Superior temporal gyrus (tissue), 1 donor: ENCODE measurements at regions not wholly inside any gene's neighbourhood (a gene's known extent, or its start where the extent isn't known, plus 50 kb on each side); places are given as distances from the start of the nearest gene placed in this dataset.
"Not testable (repeated sequence)": the region's sequence is repeated elsewhere in the genome, so short reads cannot be mapped to it uniquely, and the experiment has no call there.

Source experiments
- DNase-seq: peaks from one replicate; pipeline ENCODE4 v3.0.0-alpha.2; 2016; ENCODE audit errors: extremely low spot score

DNA sequence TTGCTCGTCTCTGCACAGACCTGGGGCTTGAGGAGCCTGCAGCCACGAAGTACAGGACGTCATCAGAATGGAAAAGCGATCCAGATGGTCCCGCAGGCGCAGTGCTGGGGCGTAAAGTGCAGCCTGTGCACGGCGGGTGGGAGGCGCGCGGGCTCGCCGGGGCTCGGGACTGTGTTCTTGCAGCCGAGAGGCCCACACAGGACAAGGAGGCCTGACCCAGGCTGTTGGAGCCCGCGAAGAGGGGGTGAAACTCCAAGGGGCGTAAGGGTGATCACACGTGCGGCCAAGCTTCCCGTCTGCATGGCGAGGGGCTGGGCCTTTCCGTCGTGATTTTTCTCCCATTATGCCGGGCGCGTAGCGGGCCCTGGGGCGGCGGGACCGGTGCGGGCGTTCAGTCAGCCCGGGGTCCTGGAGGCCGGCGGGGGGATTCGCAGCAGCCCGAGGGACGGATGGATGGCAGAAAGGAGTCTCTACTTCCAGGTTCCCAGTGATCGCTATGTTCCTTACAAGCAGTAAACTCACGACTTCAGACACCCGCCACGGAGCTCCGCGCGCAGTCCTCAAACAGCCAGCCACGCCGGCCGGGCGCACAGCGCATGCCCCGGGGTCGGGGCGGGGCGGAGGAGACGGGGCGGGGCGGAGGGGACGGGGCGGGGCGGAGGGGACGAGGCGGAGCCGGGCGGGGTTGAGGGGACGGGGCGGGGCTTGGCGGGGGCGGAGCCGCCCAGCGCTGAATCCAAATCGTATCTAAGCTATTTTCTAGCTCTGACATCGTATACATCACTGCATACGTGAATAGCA, 141.0 kb upstream of the KCNJ18 start:
- DNase-seq: peak; percentile 79

DNA sequence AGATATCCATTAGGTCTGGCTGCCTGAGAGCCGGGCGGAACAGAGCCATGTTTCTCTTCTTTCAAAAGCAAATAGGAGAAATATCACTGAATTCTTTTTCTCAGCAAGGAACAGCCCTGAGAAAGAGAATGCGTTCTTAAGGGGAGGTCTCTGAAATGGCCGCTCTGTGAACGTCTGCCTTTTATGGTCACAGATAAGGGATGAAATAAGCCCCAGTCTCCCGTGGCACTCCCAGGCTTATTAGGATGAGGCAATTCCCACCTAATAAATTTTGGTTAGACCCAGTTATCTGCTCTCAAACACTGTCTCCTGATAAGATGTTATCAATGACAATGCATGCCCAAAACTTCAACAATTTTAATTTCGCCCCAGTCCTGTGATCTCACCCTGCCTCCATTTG, 133.4 kb upstream of the KCNJ18 start:
- DNase-seq: not testable (repeated sequence)

DNA sequence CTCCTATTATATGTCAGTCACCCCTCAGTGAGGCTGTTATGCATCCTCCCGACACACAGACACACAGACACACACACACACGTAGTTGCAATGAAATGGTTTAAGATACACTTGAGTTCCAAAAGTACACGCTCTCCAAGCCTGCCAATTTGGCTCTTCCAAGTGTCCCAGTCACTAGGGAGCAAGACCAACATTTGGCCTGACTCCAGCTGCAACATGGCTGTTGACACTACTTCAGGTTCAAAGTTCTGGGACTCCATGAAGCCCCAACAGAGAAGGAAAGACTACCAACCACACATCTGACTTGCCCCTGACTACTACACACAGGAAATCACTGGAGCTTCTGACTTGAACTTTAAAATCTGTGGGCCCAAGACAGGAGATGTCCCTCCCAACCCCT, 128.1 kb upstream of the KCNJ18 start:
- no peak for DNase-seq

DNA sequence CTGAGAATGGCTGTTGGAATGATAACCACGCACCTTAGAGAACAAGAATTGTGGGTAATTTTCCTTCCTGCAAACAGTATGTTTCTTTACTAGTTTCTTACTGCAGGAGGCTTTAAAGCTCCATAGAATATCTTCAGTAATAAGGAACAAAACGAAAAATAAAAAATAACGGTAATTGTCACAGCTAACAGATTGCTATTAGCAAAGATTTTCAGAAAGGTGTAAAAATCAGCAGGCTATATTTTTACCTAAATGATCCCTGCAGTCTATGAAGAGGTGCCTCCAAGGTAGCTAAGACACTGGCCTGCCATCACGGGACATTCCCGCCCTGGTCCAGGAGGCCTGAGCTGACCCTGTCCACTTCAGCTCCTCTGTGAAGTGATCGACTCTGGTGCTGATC, 127.6 kb upstream of the KCNJ18 start:
- DNase-seq: not testable (repeated sequence)

DNA sequence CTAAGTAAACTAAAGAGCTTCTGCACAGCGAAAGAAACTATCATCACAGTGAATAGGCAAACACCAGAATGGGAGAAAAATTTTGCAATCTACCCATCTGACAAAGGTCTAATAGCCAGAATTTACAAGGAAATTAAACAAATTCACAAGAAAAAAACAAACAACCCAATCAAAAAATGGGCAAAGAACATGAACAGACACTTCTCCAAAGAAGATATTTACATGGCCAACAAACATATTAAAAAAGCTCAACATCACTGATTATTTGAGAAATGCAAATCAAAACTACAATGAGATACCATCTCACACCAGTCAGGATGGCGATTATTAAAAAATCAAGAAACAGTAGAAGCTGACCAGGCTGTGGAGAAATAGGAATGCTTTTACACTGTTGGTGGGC, 121.9 kb upstream of the KCNJ18 start:
- not testable (repeated sequence) for DNase-seq

DNA sequence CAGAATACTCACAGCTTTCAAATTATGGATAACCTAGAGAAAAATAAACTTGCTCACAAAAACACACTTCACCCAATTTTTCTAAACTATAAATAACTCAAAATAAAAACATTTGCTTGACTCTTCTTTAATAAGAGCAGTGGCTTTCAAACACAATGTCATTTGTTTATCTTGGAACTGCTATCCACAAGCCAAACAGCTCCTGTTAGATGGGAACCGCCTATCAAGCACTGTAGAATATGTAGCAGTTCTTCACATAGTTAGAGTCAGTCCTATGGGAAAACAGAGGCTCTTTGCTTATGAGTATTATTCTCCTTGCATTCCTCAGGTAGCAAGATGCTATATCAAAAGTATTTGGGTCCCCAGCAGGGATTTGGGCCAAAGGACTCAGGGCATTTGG, 120.2 kb upstream of the KCNJ18 start:
- DNase-seq: not testable (repeated sequence)

DNA sequence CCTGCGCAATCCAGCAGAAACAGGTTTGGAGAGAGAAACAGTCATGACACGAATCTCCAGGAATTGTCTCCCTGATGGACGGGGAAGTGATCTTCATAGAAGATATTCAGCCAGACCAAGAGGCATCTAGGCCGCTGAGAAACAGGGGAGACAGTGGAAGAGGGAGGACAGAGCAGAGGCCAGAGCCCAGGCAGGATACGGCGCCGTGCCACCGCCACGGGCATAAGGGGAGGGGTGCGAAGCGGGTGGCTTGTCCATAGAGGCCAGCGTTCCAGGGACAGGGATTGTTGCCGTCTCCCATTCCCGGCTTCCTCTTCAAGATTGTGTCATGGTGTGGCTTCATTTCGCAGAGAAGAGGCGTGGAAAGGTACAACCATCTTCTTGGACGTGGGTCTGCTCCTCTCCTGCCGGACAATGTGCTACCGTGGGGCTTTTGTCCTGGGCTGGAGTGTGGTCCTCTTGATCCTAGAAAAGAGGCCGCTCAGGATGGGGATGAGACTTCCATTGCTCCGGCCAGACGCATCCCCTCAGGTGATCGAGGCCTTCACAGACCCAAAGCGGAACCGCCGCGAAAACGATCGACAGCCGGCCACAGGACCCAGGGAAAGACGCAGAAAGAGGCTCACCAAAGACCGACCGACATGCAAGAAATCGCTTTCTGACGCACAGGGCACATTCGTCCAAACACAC, 118.9 kb upstream of the KCNJ18 start:
- DNase-seq: not testable (repeated sequence)

DNA sequence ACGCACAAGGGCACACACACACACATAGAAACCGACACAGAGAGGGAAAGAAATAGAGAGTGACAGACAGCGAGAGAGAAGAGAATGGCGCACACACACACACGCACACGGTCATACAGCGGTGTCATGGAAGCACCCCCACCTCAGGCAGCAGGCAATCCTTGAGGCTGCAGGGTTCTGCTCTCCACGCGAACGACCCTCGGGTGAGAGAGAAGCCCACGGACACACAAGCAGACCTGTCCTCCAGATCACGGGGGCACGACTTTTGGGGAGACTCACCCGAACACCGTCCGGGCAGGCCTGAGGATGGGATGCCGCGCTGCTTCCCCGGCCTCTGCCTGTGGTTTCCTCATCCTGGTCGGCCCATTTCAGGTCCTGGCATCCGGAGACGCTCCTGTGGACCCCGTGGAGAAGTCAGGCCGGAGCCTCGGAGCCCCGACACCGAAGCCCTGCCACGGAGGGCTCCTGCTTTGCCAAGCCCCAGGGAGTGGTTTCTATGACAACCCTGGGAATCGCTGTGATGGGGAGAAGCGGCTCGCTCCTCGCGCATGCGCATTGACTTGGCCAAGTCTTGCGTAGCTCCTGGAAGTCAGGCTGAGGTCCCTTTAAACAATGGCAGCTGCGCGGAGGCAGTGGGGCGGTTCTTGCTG, 118.2 kb upstream of the KCNJ18 start:
- peak; percentile 70 for DNase-seq

DNA sequence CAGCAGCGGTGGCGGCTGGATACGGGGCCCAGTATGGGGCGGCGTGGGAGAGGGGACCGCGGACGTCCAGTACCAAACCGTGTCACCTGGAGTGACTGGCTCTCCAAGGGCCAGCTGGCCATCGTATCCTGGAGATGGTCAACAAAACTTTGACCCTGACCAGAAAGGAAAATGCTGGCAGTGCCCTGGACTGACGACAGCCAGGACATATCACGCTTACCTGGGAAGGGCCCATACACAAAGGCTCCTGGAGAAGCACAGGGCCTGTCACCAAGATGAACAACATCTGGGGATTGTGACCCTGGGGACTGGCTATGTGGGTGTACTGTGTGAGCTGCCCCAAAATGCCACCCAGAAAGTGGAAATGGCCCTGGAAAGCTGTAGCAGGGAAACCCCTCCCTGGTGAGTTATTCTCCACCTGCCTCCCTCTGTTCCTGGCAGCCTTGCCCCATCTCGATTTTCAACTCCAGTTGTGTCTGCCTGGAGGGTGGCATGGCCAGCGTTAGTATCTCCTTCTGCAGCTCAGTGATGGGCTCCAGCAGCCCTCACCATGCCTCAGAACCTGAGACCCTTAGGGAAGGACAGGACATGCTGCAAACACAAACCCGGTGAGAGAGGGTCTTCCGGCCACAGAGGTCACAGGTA, 117.6 kb upstream of the KCNJ18 start:
- not testable (repeated sequence) for DNase-seq

DNA sequence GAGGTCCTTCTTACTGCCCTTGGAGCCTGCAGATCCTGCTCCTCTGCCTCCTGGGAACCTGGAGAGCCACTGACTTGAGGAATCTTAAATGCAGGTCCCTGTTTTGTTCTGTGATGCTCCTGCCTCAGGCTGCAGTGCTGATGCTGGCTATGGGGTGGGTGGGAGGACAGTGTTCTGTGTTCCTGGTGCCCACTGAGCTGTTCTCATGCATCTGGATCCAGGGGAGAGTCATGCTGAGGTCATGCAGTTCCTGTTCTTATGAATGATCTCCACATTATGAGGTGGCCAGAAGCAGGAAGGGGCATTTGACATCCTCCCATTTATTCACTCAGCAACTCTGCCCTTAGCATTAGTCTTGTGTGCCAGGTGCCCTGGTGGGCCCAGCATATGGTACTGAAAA, 113.5 kb upstream of the KCNJ18 start:
- DNase-seq: not testable (repeated sequence)

DNA sequence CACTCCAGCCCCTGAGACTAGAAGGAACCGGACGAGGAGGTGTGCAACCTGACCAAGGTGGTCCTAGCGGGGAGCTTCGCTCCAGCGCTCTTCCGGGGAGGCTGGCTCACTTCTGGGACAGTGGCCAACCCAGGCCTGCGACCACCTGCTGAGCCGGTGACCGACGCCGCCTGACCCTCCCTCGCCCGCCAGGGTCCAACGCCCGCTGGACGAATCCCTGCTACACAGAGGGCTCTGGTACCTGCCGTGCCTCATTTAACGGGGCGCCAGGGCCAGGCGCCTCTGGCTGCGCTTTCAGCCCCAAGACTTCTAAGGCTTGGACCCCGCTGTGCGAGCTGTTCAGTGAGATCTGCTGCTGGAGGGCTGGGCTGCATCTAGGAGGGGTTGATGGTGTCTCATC, 99.5 kb upstream of the KCNJ18 start:
- DNase-seq: no peak

DNA sequence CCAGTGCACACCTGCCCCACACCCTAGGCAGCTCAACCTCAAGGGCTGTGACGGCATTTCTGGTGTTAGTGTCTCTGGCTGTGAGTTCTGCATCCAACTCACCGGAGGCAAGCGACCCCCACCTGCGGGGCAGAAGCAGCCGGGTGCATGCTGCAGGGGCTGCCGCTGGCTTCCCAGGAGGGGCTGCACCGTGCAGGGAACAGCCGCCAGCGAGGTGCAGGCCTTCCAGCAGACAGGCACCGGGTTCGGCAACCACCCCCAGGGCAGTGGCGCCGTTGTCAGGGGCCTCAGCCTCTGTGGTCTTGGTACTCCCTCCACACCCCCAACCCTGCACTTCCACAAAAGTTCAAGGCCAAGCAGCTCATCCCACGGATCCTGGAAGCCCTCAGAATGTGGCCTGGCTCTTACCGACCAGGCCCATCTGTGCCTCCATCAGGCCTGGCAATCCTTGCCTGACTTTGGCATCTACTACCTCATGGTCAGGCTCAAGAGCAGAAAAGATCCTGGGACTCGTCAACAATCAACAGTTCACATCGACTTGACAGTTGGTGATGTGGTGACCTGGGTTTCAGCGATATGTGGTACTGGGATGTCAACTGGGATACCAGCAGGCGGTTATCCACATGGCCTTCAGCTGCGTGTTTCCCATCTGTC, 98.7 kb upstream of the KCNJ18 start:
- DNase-seq: not testable (repeated sequence)

DNA sequence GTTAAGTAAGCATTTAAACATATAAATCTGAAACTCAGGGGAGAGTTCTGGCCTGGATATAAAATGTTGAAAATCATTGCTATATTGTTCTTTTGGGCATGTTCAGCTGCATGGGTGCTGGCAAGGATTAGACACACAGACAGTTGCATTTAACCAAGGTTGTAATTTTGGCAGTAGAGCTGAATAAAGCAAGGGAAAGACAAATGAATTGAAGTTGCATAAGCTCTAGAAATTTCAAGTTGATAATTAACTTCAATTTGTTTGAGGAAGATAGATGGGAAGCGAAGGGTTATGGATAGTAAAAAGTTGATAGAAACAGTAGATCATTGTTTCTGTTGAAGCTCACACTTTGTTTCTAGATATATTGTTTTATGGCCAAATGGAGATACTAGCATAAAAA, 97.2 kb upstream of the KCNJ18 start:
- no peak for DNase-seq

DNA sequence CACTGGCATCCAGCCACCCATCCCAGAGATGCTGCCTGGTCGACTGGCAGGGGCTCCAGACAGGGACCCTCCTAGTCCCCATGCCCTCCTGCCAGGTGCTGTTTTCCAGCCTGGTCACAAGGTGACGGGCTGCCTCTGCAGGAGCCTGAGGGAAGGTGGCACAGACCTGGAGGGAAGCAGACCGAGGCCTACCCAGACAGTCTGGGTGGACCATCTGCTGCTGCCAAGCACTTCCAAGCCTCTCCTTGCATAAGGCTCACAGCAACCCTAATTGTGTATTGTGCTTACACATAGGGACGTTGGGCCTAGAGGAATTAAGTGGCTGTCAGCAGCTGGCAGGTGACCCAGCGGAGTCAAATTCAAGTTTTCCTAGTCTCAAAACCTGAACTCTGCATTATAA, 90.1 kb upstream of the KCNJ18 start:
- no peak for DNase-seq

DNA sequence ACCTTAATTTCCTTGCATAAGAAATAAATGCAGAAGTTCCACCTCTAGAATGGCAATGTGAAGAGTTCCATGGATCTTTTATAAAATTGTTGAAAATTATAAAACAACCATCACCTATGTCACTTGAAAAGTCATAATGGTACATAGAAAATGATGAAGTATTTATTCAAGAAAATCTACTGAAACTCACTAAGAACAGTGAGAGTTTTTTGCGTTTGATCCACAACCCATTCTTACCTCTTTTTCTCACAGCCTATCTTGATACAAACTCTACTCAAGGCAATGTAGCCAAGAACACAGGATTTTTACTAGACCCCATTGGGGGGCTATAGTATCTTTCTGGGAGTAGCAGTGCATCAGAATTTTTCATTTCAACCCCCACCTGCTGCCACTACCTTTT, 89.0 kb upstream of the KCNJ18 start:
- DNase-seq: not testable (repeated sequence)

DNA sequence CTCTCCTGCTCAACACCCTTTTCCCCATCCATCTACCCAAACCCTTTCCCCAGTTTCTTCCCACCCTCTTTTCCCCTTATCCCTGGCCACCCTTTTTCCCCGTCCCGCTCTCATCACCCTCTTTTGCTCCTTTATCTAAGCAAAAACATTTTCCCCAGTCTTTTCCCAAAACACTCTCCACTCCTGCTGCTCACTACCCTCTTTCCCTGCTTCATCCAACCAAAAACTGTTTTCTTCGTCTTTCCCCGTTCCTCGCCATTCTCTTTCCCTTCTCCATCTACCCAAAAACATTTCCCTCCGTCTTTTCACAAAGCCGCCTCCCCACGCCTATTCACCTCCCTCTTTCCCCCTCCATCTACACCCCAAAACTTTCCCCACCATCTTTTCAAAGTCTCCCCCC, 80.9 kb upstream of the KCNJ18 start:
- DNase-seq: not testable (repeated sequence)

DNA sequence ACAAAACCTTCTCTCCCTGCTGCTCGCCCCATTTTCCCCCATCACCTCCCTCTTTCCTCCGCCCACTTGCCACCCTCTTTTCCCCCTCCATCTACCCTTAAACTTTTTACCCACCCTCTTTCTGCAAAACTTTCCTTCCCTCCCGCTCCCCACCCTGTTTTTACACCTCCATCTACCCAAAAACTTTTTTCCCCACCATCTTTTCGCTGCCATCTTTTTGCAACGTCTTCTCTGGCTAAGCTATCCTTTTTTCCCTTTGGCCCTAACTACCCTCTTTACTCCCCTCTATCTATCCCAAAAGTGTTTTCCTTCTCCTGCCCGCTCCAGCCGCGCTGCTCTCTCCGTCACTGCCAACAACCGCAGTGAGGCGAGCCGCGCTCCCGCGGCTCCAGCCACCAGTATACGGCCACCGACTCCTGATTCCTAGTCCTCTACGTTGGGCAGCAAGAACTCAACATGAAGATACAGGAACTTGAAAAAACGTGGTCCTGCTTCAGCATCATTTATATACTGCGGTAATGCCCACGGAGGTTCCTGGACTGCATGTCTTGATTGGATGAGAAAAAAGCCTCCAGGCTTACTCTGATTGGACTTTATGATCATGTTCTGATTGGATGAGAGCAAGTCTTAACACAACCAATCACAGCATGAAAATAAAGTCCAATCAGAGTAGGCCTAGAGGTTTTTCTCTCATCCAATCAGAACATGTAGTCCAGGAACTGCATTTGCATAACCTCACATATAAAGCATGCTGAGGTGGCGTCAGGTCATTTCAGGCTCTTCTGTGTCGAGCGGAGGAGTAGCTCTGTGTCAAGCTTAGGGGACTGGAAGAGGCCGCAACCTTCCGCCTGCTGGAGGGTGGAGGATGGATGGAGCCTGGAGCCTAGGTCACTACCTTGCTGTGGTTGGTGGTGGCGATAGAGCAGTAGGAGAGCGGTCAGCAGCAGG, 79.9 kb upstream of the KCNJ18 start:
- not testable (repeated sequence) for DNase-seq

DNA sequence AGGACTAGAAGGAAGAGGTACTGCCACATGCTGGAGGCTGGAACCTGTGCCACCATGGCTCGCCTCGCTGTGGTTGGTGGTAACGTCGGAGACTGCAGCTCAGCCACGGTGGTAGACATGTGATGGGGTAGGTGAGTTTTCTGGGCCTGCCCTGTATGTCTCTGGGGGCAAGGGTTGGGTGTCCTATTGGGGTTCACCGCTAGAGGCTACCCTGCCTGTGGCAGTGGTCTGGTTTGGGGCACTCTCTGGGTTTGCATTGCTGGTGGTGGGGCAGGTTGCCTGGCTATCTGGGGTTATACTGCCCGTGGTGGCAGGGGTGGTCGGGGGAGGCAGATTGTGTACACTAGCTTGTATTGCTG, 79.3 kb upstream of the KCNJ18 start:
- DNase-seq: no peak

DNA sequence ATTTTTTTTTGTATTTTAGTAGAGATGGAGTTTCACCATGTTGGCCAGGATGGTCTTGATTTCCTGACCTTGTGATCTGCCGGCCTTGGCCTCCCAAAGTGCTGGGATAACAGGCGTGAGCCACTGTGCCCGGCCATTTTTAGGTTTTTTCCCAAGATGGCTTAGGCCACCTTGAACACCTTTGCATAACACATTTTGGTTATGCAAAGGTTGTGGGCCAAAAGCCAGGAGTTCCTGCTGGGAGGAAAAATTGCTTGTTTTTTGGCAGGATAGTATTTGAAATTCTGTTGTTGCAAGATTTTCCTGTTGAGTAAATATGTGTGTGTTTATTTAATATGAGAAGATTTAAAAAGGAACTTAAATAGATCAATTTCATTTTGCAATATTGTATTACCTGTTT, 65.3 kb upstream of the KCNJ18 start:
- not testable (repeated sequence) for DNase-seq
